ENCODE measurements at regions not wholly inside any gene's neighbourhood (a gene's known extent, or its start where the extent isn't known, plus 50 kb on each side); places are given as distances from the start of the nearest gene placed in this dataset.

GRCh38 chrX:69216911-69217310, 51.7 kb upstream of the PJA1 start:
- no peak for TF ChIP-seq CTCF (IDR thresholded peaks at IDR 0.05; ENCODE audit: low read depth, low read length, poor library complexity, severe bottlenecking)
- no peak for TF ChIP-seq EZH2phosphoT487 (IDR thresholded peaks at IDR 0.05; ENCODE audit: borderline replicate concordance, low read length)

All from DOHH2 (cell line).